ENCODE measurements at regions not wholly inside any gene's neighbourhood (a gene's known extent, or its start where the extent isn't known, plus 50 kb on each side); places are given as distances from the start of the nearest gene placed in this dataset.

DNA sequence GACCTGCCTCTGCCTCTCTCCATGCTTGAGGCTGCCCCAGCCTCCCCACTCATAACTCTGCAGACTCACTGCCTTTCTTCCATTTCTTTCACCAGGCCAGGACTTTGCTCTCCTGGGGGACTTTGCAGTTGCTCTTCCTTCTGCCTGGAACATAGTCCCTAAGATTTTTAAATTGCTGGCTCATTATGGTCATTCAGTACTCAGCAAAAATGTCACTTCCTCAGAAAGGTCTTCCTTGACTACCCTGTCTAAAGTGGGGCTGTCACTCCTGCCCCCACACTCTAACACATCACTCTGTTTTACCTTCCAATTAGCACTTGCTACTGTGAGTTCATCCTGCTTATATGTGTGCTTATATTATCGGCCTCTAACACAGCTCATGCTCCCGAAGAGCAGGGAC lies 618.2 kb downstream of the UQCRFS1 start:
- TF ChIP-seq, protein P1, sequence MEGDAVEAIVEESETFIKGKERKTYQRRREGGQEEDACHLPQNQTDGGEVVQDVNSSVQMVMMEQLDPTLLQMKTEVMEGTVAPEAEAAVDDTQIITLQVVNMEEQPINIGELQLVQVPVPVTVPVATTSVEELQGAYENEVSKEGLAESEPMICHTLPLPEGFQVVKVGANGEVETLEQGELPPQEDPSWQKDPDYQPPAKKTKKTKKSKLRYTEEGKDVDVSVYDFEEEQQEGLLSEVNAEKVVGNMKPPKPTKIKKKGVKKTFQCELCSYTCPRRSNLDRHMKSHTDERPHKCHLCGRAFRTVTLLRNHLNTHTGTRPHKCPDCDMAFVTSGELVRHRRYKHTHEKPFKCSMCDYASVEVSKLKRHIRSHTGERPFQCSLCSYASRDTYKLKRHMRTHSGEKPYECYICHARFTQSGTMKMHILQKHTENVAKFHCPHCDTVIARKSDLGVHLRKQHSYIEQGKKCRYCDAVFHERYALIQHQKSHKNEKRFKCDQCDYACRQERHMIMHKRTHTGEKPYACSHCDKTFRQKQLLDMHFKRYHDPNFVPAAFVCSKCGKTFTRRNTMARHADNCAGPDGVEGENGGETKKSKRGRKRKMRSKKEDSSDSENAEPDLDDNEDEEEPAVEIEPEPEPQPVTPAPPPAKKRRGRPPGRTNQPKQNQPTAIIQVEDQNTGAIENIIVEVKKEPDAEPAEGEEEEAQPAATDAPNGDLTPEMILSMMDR (IDR thresholded peaks at IDR 0.05), result no peak

DNA sequence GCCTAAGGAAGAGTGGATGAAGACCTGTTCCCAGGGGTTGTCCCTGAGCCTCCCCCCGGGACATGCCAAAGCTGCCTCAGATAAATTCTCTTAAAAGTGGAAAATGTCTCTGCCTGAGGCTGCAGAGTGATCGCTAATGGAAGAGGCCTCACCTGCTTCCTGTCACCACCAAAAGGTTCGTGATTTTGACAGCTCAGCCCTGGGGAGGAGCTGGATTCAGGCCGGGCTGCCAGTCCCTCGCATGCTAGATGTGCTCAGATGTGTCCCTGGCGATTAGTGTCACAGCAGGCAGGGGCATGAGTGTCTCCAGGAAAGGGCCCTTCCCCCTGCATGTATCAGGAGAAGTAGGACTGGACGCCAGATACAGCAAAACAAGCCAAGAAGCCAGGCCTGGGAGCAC lies 626.5 kb downstream of the UQCRFS1 start:
- TF ChIP-seq, protein P1 (IDR thresholded peaks at IDR 0.05), result no peak

DNA sequence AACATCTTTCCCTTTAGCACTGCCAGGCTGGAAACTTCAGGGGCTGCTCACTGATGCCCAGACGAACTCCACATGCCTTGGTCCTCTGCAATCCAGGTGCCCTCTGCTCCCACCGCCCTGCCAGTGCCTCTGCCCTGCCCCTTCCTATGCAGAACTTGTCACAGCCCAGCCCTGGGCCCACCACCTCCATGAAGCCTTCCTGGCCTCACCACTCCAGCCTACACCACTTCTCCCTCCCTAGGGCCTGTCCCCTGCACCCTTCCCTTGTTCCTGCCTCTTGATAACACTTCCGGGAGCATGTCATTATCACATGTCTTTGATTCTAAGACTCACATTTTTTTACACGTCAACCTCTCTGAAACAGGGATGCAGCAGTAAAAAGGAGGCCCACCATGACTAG lies 627.2 kb downstream of the UQCRFS1 start:
- TF ChIP-seq, protein P1 (IDR thresholded peaks at IDR 0.05), result no peak

GRCh38 chr19:28583713-28584112 lies 629.2 kb downstream of the UQCRFS1 start:
- TF ChIP-seq, protein P1 (IDR thresholded peaks at IDR 0.05), result no peak

GRCh38 chr19:28583242-28583641 lies 629.7 kb downstream of the UQCRFS1 start:
- TF ChIP-seq, protein P1 (IDR thresholded peaks at IDR 0.05), result no peak

GRCh38 chr19:28582796-28583195 lies 630.2 kb downstream of the UQCRFS1 start:
- TF ChIP-seq, protein P1 (IDR thresholded peaks at IDR 0.05), result no peak

GRCh38 chr19:28582344-28582743 lies 630.6 kb downstream of the UQCRFS1 start:
- TF ChIP-seq, protein P1 (IDR thresholded peaks at IDR 0.05), result no peak

DNA sequence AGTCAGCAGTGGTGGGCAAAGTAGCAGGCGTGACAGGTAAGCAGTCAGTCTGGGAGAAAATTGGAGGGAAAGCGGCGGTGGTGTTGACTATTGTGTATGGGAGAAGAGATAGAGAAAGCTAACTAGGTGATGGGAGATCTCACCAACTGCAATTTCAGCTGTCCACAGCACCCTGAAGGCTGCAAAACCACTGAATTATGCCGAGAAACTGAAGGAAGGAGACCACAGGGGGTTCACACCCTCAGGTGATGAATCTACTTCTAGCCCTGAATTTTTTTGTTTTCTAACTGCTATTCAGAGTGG lies 631.5 kb downstream of the UQCRFS1 start:
- TF ChIP-seq, protein P1 (IDR thresholded peaks at IDR 0.05), result no peak

All from LNCAP (cell line).